IMR-90 (cell line): ENCODE measurements at regions not wholly inside any gene's neighbourhood (a gene's known extent, or its start where the extent isn't known, plus 50 kb on each side); places are given as distances from the start of the nearest gene placed in this dataset.

Experiments used
- ATAC-seq: fragments of 200-7000 bp; cut with Tn5 transposase; 2 replicates; pipeline ENCODE4 v1.9.1; 2020; ENCODE audit warnings: low read depth, mild to moderate bottlenecking, moderate library complexity
- BruUV-seq: library from RNA; stranded (reverse); fragments of 400-500 nt; replicated peaks from 2 replicates; lab custom pipeline; 2021; lab: Mats Ljungman, UMichigan
- CTCF ChIA-PET: fragments of 300-600 bp; formaldehyde crosslinking; extraction: SDS; loops from one replicate; lab custom pipeline; 2021; ENCODE audit warnings: antibody characterized with exemption; lab: Yijun Ruan, JAX
- POLR2A ChIA-PET: fragments of 300-600 bp; sonication (Branson Sonifier 250); formaldehyde crosslinking; loops from one replicate; lab custom pipeline; 2022; ENCODE audit warnings: antibody characterized with exemption; ENCODE audit not compliant: unreplicated experiment; lab: Charles Lee
- DNase-seq: peaks from one replicate; pipeline ENCODE4 v3.0.0; 2013
- H2AFZ ChIP-seq: replicated peaks from 2 replicates; pipeline ENCODE3; 2013; ENCODE audit warnings: low read length, mild to moderate bottlenecking; ENCODE audit not compliant: poor library complexity
- H2AK5ac ChIP-seq: 2 replicates; pipeline ENCODE4 v1.6.1; 2013; ENCODE audit warnings: low read depth, low read length, inconsistent platforms
- H2AK9ac ChIP-seq: replicated peaks from 2 replicates; pipeline ENCODE3; 2013; ENCODE audit warnings: mild to moderate bottlenecking, low read depth, low read length, moderate library complexity; ENCODE audit not compliant: poor library complexity
- H2BK120ac ChIP-seq: 2 replicates; pipeline ENCODE4 v1.6.1; 2013; ENCODE audit warnings: low read depth, low read length, inconsistent platforms
- H2BK15ac ChIP-seq: 3 replicates; pipeline ENCODE4 v1.6.1; 2013; ENCODE audit warnings: low read depth, low read length, inconsistent platforms
- H2BK20ac ChIP-seq: 2 replicates; pipeline ENCODE4 v1.6.1; 2013; ENCODE audit warnings: low read depth, mild to moderate bottlenecking, inconsistent platforms, low read length, moderate library complexity
- H2BK5ac ChIP-seq: 2 replicates; pipeline ENCODE4 v1.6.1; 2013; ENCODE audit warnings: mild to moderate bottlenecking, low read depth, low read length, inconsistent platforms; ENCODE audit not compliant: poor library complexity, severe bottlenecking
- H3K14ac ChIP-seq: replicated peaks from 2 replicates; pipeline ENCODE4 v1.6.1; 2013; ENCODE audit warnings: low read depth, low read length, inconsistent platforms
- H3K18ac ChIP-seq: 2 replicates; pipeline ENCODE4 v1.6.1; 2013; ENCODE audit warnings: low read depth, low read length, control low read depth
- H3K23ac ChIP-seq: 2 replicates; pipeline ENCODE4 v1.6.1; 2013; ENCODE audit warnings: low read depth, low read length, inconsistent platforms
- H3K27ac ChIP-seq: 2 replicates; pipeline ENCODE4 v1.5.1; 2013; ENCODE audit warnings: mild to moderate bottlenecking, control low read depth, low read length; ENCODE audit not compliant: insufficient read depth
- H3K27me3 ChIP-seq: 2 replicates; pipeline ENCODE4 v1.6.1; 2013; ENCODE audit warnings: low read length; ENCODE audit not compliant: control insufficient read depth, insufficient read depth
- H3K36me3 ChIP-seq: 2 replicates; pipeline ENCODE4 v1.6.1; 2013; ENCODE audit warnings: low read length, mixed read lengths; ENCODE audit not compliant: control insufficient read depth, insufficient read depth
- H3K4ac ChIP-seq: 2 replicates; pipeline ENCODE4 v1.6.1; 2013; ENCODE audit warnings: low read depth, low read length, inconsistent platforms
- H3K4me1 ChIP-seq: 2 replicates; pipeline ENCODE4 v1.6.1; 2013; ENCODE audit warnings: low read length, mixed read lengths; ENCODE audit not compliant: control insufficient read depth, insufficient read depth
- H3K4me2 ChIP-seq: 2 replicates; pipeline ENCODE4 v1.6.1; 2013; ENCODE audit warnings: low read depth, mild to moderate bottlenecking, control low read depth, low read length, moderate library complexity
- H3K4me3 ChIP-seq: 2 replicates; pipeline ENCODE4 v1.5.1; 2013; ENCODE audit warnings: low read depth, mild to moderate bottlenecking, control low read depth, low read length, moderate library complexity; ENCODE audit not compliant: insufficient read depth
- H3K56ac ChIP-seq: 2 replicates; pipeline ENCODE4 v1.6.1; 2013; ENCODE audit warnings: low read length, inconsistent platforms; ENCODE audit not compliant: insufficient read depth; ENCODE audit errors: extremely low read depth
- H3K79me1 ChIP-seq, 2 experiments: 2 replicates each; pipeline ENCODE4 v1.6.1; 2013; ENCODE audit warnings: low read length in 2 of 2, inconsistent platforms in 1 of 2, low read depth in 1 of 2
- H3K9ac ChIP-seq: 2 replicates; pipeline ENCODE4 v1.6.1; 2013; ENCODE audit warnings: low read depth, low read length, control low read depth
- H3K9me1 ChIP-seq: 2 replicates; pipeline ENCODE4 v1.6.1; 2013; ENCODE audit warnings: low read length, inconsistent platforms; ENCODE audit not compliant: insufficient read depth
- H3K9me3 ChIP-seq: 2 replicates; pipeline ENCODE4 v1.6.1; 2013; ENCODE audit warnings: low read length; ENCODE audit not compliant: control insufficient read depth, insufficient read depth
- H4K20me1 ChIP-seq: 2 replicates; pipeline ENCODE4 v1.6.1; 2013; ENCODE audit warnings: low read length, inconsistent platforms; ENCODE audit not compliant: insufficient read depth
- H4K5ac ChIP-seq: 2 replicates; pipeline ENCODE4 v1.6.1; 2013; ENCODE audit warnings: mild to moderate bottlenecking, low read depth, low read length, control low read depth
- H4K8ac ChIP-seq, 2 experiments: 2 replicates each; pipeline ENCODE4 v1.6.1; 2013; ENCODE audit warnings: low read depth in 2 of 2, low read length in 2 of 2, control low read depth in 1 of 2, inconsistent platforms in 1 of 2
- H4K91ac ChIP-seq: 2 replicates; pipeline ENCODE4 v1.6.1; 2013; ENCODE audit warnings: low read depth, low read length, inconsistent platforms; ENCODE audit not compliant: insufficient read depth
- BHLHE40 ChIP-seq: fragments of 150-350 bp; IDR thresholded peaks from 2 replicates; pipeline ENCODE4 v1.6.1; 2016; ENCODE audit warnings: mild to moderate bottlenecking, low read depth, low read length
- CEBPB ChIP-seq: IDR thresholded peaks from 2 replicates; pipeline ENCODE4 v1.6.1; 2012; ENCODE audit warnings: low read depth, low read length, improper control_type of control experiment
- CHD1 ChIP-seq: IDR thresholded peaks from 2 replicates; pipeline ENCODE4 v1.6.1; 2012; ENCODE audit warnings: low read depth, low read length, improper control_type of control experiment
- CTCF ChIP-seq: conservative IDR thresholded peaks from 2 replicates; pipeline ENCODE4 v1.5.1; 2012; ENCODE audit warnings: mild to moderate bottlenecking, low read depth, low read length, improper control_type of control experiment
- ELK1 ChIP-seq: fragments of 150-350 bp; IDR thresholded peaks from 2 replicates; pipeline ENCODE4 v1.6.1; 2016; ENCODE audit warnings: low read depth, mild to moderate bottlenecking, low read length, moderate library complexity, borderline replicate concordance
- FOS ChIP-seq: fragments of 150-350 bp; IDR thresholded peaks from 2 replicates; pipeline ENCODE4 v1.6.1; 2016; ENCODE audit warnings: low read depth, low read length
- MAFK ChIP-seq: IDR thresholded peaks from 2 replicates; pipeline ENCODE4 v1.6.1; 2012; ENCODE audit warnings: low read depth, low read length, improper control_type of control experiment
- MXI1 ChIP-seq: IDR thresholded peaks from 2 replicates; pipeline ENCODE4 v1.6.1; 2012; ENCODE audit warnings: low read depth, mild to moderate bottlenecking, low read length, moderate library complexity, borderline replicate concordance
- NFE2L2 ChIP-seq: fragments of 150-350 bp; IDR thresholded peaks from 2 replicates; pipeline ENCODE4 v1.6.1; 2016; ENCODE audit warnings: low read depth, mild to moderate bottlenecking, low read length
- POLR2A ChIP-seq: IDR thresholded peaks from 2 replicates; pipeline ENCODE4 v1.6.1; 2012; ENCODE audit warnings: mild to moderate bottlenecking, low read depth, low read length
- RCOR1 ChIP-seq: IDR thresholded peaks from 2 replicates; pipeline ENCODE4 v1.6.1; 2012; ENCODE audit warnings: mild to moderate bottlenecking, low read length, improper control_type of control experiment; ENCODE audit not compliant: insufficient replicate concordance
- WGBS, 2 experiments: methylation state at CpG; one replicate each; pipeline versions ENCODE4 v1.1.5 to v1.1.7; 2013; ENCODE audit warnings: missing lambda C conversion rate in 2 of 2; ENCODE audit not compliant: insufficient read length in 1 of 2; ENCODE audit errors: extremely low coverage in 2 of 2; 5-methylcytosine and 5-hydroxymethylcytosine counted together
- dilution Hi-C: fragments of 300-500 bp; cut with HindIII; formaldehyde crosslinking; loops from one replicate; pipeline ENCODE4 v1.14.3; 2018; ENCODE audit warnings: low sequenced_read_pairs; ENCODE audit not compliant: unreplicated experiment
- in situ Hi-C: fragments of 300-500 bp; cut with MboI; formaldehyde crosslinking; loops from 3 replicates; pipeline ENCODE4 v1.14.3; 2019; ENCODE audit warnings: low sequenced_read_pairs, inconsistent platforms, mixed read lengths
- intact Hi-C: fragments of 100-400 bp; cut with micrococcal nuclease; formaldehyde crosslinking; loops from 2 replicates; pipeline ENCODE4 v1.10.0; 2022

GRCh38 chr19:28387507-28387906 lies 825.4 kb downstream of the UQCRFS1 start:
- TF ChIP-seq BHLHE40 (no peak), MAFK (no peak), NFE2L2 (no peak), CEBPB (no peak), ELK1 (no peak), CHD1 (no peak), FOS (no peak), POLR2A (no peak), MXI1 (no peak), RCOR1 (no peak), CTCF (no peak)
- dilution Hi-C loops (no loop called here), in situ Hi-C loops (no loop called here), intact Hi-C loops (no loop called here)
- Histone ChIP-seq H3K27me3 (no peaks in the 10 kb centered on the region), H2AK9ac (no peak overlapping the region), H2BK15ac (no peak overlapping the region), H2BK20ac (no peak overlapping the region), H3K9ac (no peak overlapping the region), H4K91ac (no peak overlapping the region), H4K20me1 (no peaks in the 10 kb centered on the region), H2AFZ (no peak overlapping the region), H3K4me2 (no peak overlapping the region), H4K5ac (no peak overlapping the region), H3K27ac (no peak overlapping the region), H3K4me3 (no peak overlapping the region), H3K23ac (no peak overlapping the region), H2AK5ac (no peak overlapping the region), H2BK120ac (no peak overlapping the region), H3K36me3 (no peaks in the 10 kb centered on the region), H3K9me3 (peaks cover 14% of the 10 kb centered on the region), H3K4ac (no peak overlapping the region), H2BK5ac (no peak overlapping the region), H3K9me1 (no peaks in the 10 kb centered on the region), H3K4me1 (no peaks in the 10 kb centered on the region), H3K14ac (no peak overlapping the region), H3K56ac (no peak overlapping the region), H3K18ac (no peak overlapping the region), H3K79me1 (no peaks in the 10 kb centered on the region), H4K8ac (no peak overlapping the region)
- ChIA-PET POLR2A (no interaction called here), CTCF (no interaction called here)
- no peak for ATAC-seq
- no CpG with 5 or more reads among the region's 4 CpGs for WGBS, 2 experiments
- no peak for DNase-seq
- BruUV-seq = no TSS peak
